ENCODE measurements at regions not wholly inside any gene's neighbourhood (a gene's known extent, or its start where the extent isn't known, plus 50 kb on each side); places are given as distances from the start of the nearest gene placed in this dataset.

DNA sequence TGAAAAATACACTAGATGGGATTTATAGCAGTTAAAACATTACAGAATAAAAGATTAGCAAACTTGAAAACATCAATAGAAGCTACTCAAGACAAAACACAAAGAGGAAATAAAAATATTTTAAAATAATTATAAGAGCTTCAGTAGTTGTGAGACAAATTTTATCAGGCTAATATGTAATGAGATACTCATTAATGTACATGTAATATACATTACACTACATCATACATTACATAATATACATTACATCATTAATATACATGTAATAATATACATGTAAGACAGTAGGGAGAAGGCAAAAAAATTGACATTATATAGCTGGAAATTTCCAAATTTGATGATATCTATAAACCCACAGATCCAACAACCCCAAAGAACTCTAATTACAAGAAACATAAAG lies 249.4 kb upstream of the HMGA2 start:
- TF ChIP-seq CTCF (conservative IDR thresholded peaks at IDR 0.05; ENCODE audit: control insufficient read depth, insufficient read depth, low read depth, low read length), result no peak
- H3K4me3 ChIP-seq (ENCODE audit: control insufficient read depth, low read depth, low read length), result no peak overlapping the region
- DNase-seq (ENCODE audit: low read depth), result no peak

- DNase-seq (ENCODE audit: low read depth), result no peak
- TF ChIP-seq CTCF (conservative IDR thresholded peaks at IDR 0.05; ENCODE audit: control insufficient read depth, insufficient read depth, low read depth, low read length), result no peak
- no peak overlapping the region for H3K4me3 ChIP-seq (ENCODE audit: control insufficient read depth, low read depth, low read length)
Observed at GRCh38 chr12:65584016-65584415, 240.3 kb upstream of the HMGA2 start.

GRCh38 chr12:65585648-65586602 lies 238.4 kb upstream of the HMGA2 start:
- no peak overlapping the region for H3K4me3 ChIP-seq (ENCODE audit: control insufficient read depth, low read depth, low read length)
- no peak for TF ChIP-seq CTCF (conservative IDR thresholded peaks at IDR 0.05; ENCODE audit: control insufficient read depth, insufficient read depth, low read depth, low read length)
- no peak for DNase-seq (ENCODE audit: low read depth)

- TF ChIP-seq CTCF (conservative IDR thresholded peaks at IDR 0.05; ENCODE audit: control insufficient read depth, insufficient read depth, low read depth, low read length), result no peak
- H3K4me3 ChIP-seq (ENCODE audit: control insufficient read depth, low read depth, low read length), result no peak overlapping the region
- DNase-seq (ENCODE audit: low read depth), result no peak
Observed at GRCh38 chr12:65586796-65587195, 237.5 kb upstream of the HMGA2 start.

GRCh38 chr12:65590318-65590717 lies 234.0 kb upstream of the HMGA2 start:
- DNase-seq (ENCODE audit: low read depth), result no peak
- TF ChIP-seq CTCF (conservative IDR thresholded peaks at IDR 0.05; ENCODE audit: control insufficient read depth, insufficient read depth, low read depth, low read length), result no peak

GRCh38 chr12:65592416-65592815 lies 231.9 kb upstream of the HMGA2 start:
- TF ChIP-seq CTCF (conservative IDR thresholded peaks at IDR 0.05; ENCODE audit: control insufficient read depth, insufficient read depth, low read depth, low read length), result no peak
- no peak for DNase-seq (ENCODE audit: low read depth)

More at GRCh38 chr12:65590318-65590717, 234.0 kb upstream of the HMGA2 start:
- no peak overlapping the region for H3K4me3 ChIP-seq (ENCODE audit: control insufficient read depth, low read depth, low read length)

More at GRCh38 chr12:65592416-65592815, 231.9 kb upstream of the HMGA2 start:
- H3K4me3 ChIP-seq (ENCODE audit: control insufficient read depth, low read depth, low read length), result no peak overlapping the region

Data from fibroblast of mammary gland (primary cell).